C4-2B (cell line): ENCODE measurements at regions not wholly inside any gene's neighbourhood (a gene's known extent, or its start where the extent isn't known, plus 50 kb on each side); places are given as distances from the start of the nearest gene placed in this dataset.

Experiments
- ZFX ChIP-seq: fragments of 450-650 bp; IDR thresholded peaks from 2 replicates; pipeline ENCODE4 v1.6.1; 2017
- TF ChIP-seq, protein P1 (sequence below): fragments of 450-650 bp; conservative IDR thresholded peaks from 2 replicates; pipeline ENCODE4 v1.5.1; 2017; ENCODE audit warnings: mild to moderate bottlenecking

GRCh38 chr4:159649237-159649636, 546.4 kb downstream of the RAPGEF2 start:
- TF ChIP-seq, protein P1, sequence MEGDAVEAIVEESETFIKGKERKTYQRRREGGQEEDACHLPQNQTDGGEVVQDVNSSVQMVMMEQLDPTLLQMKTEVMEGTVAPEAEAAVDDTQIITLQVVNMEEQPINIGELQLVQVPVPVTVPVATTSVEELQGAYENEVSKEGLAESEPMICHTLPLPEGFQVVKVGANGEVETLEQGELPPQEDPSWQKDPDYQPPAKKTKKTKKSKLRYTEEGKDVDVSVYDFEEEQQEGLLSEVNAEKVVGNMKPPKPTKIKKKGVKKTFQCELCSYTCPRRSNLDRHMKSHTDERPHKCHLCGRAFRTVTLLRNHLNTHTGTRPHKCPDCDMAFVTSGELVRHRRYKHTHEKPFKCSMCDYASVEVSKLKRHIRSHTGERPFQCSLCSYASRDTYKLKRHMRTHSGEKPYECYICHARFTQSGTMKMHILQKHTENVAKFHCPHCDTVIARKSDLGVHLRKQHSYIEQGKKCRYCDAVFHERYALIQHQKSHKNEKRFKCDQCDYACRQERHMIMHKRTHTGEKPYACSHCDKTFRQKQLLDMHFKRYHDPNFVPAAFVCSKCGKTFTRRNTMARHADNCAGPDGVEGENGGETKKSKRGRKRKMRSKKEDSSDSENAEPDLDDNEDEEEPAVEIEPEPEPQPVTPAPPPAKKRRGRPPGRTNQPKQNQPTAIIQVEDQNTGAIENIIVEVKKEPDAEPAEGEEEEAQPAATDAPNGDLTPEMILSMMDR, result no peak
- no peak for TF ChIP-seq ZFX
